AG08395 (cell line): ENCODE measurements at regions not wholly inside any gene's neighbourhood (a gene's known extent, or its start where the extent isn't known, plus 50 kb on each side); places are given as distances from the start of the nearest gene placed in this dataset.

Experiments
- DNase-seq: peaks from one replicate; pipeline ENCODE4 v3.0.0; 2012; ENCODE audit warnings: mixed read lengths, low spot score

DNA sequence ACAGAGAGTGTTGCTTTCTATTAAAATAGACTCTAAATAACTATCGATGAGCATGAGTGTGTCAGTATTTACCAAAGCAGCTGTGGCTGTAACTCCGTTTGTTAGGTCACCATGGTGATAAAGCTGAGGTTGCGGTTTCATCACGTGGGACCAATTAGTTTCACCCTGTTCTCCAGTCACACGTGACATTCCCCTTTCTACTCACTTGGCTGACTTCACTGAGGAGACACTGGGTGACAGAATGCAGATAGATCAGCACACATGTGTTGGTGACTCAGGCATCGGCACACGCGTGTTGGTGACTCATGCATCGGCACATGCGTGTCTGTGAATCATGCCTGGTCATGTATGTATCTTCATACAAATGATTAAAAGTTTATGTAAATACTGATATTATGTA lies 285.4 kb downstream of the THBS2 start:
- DNase-seq = peak; percentile 93

DNA sequence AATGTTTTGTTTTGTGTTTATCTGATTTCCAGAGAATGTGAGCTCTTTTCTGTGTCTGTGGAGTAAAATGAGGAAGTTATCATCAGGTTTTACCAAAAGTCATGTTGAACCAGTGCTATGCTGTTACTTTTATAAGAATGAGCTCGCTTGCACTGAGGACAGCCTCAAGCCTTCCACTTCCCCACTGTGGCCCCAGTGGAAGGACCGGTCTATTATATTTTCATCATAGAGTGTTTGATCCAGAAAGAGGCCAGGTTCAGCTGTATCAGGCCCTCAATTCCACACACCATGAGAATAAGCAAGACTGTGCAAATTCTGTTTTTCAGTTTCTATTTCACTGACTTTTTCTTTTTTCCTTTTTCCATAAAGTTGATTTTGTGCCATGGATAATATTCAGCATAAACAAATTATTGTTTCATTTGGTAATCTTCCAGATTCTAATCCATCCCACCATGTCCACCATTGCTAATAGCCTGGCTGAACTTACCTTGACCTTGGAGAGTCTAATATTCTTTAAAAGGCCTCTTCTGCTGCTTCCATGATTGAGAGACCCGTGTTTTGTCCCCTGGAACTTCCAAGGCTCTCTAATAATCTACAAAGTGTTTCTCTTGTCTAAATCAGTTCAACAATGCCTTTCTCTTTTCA lies 286.2 kb downstream of the THBS2 start:
- DNase-seq = no peak

DNA sequence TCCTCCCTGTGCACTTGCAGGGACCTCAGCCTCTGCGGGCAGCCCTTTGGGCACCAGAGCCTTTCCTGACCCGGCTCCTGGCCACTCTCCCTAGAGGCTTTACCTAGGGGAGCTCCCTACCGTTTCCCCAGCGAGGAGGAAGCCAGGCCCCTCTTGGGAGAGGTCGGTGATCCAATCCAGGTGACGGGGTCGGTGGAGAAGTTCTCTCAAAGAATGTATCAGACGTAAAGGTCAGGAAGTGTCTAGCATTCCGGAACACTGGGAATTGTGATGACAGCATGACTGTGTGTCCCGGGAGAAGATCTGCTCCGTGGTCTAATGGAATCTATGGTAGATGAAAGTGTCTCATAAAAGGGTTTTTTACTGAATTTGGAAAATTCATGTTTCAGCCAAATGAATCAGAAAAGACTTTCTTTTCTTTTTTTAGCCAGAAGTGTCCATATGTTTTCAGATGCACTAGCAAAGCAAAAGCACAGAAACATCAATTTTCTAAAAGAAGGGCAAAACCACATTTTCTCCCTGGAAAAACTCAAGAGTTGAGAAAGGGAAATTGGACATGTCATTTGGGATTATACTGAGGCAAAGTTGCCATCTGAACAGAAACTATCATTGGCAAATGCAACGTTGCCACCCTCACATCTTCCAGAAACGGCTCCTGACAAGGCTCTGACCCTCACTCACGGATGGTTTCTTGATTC lies 289.4 kb downstream of the THBS2 start:
- DNase-seq = peak; percentile 78

DNA sequence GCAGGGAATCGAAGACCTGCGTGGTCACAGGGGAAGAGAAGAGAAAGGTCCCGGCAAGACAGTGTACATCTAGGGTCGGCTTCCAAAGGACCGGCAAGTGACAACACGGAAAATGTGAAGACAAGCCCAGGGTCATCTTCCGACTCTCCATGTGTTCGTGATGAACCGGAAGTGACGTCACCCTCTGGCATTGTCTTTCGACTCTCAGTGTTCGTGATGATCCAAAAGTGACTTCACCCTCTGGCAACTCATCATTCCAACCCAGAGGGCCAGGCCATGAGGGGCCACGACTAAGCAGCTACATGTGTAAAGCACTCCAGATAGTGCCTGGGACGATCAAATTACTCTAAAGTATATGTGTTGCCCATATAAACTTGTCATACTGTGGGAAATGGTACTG lies 290.8 kb downstream of the THBS2 start:
- peak; percentile 45 for DNase-seq

DNA sequence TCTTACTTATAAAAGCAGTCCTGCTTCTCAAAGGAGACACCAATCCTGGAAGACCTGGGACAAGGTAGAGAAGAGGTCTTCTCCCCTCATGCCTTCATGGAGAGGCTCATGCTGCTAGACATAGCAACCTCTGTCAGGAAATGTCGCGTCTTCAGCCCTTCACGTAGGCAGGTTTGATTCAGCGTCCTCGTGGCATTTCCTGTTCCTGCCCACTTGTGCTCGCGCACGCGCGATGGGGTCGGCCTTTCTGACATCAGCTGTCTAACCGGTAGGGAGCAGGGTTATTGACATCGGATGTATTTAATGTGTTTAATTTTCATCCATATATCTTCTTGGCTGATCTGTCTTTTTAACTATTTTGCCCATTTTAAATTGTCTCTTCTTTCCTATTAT lies 292.4 kb downstream of the THBS2 start:
- DNase-seq = no peak

DNA sequence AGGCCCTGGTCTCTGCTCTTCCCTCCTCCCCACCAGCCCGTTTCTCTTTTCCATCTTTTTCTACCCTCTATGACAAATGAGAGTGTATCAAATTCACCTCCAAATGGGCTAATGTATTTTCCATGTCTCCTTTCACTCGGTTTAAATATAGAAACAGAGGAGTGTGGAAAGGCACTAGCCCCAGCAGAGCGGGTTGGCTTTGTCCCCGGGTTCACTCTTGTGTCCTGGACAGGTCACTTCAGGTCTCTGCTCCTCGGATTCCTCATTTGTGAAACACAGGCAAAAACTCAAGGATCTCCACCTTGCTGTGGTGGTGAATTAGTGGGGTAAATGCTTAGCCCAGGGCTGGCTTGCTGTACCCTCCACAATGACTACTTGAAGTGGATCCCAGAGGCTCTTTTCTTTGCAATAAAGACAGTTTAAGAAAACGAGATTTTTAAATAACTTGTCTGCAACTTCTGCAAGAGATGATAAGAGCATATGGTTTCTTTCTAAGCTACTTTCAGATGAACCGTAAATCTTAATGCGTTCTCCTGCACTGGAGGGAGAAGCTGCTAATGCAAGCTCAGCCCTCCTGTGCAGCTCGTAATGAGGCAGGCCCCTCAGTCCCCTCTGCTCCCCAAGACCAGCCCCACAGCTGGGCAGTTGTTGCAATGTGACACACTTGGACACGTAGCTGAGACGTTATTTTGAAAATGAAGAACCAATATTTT lies 292.9 kb downstream of the THBS2 start:
- no peak for DNase-seq

DNA sequence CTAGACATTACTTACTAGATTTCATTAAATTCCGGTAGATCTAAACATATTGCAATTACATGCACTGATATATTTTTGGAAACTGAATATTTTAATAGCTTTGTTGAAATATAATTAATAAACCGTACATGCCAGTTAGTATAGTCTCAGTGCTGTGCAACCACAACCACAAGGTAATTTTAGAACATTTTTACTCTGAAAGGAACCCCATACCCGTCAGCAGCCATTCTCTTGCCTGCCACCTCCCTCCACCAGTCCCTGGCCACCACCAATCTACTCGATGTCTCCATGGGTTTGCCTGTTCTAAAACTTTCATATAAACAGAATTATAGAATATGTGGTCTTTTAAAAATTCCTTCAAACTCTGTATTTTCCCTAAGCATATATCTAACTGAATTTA lies 293.9 kb downstream of the THBS2 start:
- DNase-seq = no peak

DNA sequence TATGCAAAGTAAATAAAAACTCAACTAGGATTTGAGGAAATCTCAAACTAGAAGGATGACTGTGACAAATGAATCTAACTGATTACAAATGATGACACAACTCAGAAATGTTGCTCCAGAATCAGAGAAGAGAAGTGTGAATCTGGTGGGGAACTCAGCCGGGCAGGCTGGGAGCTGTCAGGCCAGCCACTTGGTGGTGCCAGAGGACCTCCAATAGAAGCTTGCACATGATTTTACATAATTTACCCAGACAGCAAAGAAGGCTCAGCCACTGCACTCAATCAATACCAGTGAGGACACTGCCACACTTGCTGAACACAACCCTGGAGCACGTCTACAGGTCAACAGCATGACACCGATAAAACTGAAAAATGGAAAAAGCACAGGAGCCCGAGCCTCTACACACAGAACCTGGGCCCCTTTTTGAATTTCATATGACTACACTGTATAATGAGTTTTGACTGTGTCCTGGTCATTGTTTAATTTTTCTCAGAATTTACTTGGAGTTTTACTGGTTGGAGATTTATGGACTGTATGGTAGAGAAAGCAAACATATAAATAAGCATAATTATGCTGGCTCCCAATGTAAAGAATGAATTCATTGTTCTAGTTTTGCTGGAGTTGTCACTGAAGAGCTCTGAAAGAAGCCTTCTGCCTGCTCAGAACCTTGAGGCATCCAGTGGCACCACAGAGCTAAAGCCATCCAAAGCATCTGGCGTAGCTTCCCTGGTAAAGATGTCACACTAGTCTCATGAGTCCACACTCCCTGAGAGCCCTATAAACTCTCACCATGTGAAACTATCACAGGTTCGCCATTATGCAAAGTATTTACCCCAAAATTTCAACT lies 296.5 kb downstream of the THBS2 start:
- peak; percentile 90 for DNase-seq

DNA sequence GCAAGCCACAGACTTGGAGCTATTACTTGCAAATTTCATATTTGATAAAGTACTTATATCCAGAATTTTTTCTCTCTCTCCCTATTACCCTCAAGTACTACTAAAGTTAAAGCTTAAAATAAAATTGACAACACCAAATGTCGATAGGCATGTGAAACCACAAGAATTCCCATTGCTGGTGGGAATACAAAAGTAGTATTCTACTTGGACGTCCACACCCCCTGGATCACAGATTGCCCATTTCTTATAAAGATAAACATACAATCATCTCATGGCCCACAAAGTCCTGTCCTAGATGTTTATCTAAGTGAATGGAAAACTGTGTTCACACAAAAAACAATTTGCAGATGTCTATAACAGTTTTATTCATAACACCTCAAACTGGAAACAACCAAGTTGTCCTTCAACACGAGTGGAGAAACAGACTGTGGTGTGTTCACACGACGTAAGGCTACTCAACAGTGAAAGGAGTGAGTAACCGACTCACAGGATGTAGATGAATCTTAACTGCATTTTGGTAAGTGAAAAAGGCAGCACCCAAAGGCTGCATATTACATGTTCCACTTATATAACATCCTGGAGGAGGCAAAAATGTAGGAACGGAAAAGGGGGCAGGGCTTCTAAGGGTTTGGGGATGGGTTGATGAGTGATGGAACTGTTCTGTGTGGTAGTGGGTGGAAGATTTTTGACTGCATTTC lies 297.4 kb downstream of the THBS2 start:
- no peak for DNase-seq

DNA sequence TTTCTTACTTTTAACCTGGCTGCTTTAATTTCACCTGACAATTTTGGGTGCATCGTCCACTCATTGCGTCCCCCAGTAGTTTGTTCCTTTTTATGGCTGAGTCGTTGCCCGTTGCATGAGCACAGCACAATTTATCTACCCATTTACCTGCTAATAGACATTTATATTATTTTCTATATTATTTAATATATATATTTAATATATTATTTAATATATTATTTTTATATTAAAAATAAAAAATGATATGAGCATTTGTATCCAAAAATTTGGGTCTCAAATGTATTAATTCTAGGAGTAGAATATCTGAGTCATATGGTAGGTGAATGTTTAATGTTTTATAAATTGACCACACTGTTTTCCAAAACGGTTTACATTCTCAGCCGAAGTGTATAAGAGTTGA lies 300.2 kb downstream of the THBS2 start:
- DNase-seq = no peak

DNA sequence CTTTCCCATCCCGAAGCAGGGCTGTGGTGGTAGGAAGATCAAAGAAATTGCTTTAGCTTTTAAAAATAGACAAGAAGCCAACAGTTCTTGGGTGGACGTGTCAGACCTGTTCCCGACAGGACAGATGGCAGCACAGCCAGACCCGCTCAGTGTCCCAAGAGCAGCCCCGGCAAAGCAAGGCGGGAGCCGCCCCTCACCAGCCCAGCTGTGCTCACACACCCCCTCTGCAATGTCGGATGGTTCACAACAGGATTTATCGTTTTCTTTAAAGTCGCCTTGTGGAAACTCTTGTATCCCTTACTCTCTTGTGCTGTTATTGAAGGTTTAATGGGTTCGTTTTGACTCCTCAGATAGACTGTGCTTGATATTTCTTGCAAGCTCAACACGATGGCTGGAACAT lies 302.4 kb downstream of the THBS2 start:
- DNase-seq = no peak

DNA sequence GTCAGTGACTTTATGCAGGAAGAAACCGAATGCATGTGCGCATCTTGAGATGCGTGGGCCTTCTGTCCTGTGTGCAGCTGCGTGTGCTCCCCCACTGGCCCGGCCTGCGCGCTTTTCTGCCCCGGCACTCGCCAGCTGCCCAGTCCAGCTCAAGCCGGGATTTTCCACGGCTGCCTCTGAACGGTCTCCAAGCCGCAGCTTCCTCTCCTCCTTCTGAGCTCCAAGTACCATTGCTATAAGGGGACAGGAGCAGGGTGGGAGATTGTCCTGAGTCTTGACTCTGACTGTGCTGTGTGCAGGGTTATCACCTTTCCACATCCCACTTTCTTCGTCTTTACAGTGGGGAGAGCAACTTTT lies 302.8 kb downstream of the THBS2 start:
- peak; percentile 52 for DNase-seq

DNA sequence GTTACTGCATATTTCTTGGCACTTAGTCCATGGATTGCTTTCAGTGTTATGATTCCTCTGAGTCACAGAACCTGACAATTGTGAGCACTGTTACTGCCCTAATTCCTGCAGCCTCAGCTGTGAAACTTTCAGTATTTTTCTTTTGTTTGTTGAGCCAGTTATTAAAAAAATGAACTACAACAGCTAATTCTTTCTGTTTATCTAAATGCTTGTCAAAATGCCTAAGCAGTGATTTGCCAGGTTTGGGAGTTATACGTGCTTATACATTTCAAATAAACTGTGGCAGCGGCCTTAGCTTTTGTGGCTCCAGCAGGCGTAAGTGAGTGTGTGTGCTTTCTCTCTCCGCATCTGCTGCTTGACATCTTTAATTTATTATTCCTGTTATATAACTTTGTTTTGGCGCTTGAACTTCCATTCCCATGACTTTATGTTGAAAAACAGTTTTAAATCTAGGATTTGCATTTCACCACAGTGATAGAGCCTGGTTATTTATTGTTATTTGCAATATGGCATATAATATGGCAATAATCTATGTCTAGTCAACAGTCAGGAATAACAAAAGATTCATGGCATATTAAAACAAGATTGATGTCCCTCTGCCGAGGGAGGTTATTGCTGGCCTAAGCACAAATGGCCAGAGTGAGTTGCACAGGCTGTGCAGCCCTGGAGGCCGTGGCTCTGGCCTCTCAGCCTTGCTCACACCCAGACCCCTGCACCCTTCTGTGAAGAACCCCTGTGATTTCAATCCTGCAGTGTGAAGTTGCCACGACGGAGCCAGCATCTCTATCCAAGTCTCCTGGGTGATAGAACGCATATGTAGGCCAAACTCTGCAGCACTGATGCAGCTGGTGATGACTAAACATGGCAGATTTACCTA lies 303.4 kb downstream of the THBS2 start:
- DNase-seq = peak; percentile 62

DNA sequence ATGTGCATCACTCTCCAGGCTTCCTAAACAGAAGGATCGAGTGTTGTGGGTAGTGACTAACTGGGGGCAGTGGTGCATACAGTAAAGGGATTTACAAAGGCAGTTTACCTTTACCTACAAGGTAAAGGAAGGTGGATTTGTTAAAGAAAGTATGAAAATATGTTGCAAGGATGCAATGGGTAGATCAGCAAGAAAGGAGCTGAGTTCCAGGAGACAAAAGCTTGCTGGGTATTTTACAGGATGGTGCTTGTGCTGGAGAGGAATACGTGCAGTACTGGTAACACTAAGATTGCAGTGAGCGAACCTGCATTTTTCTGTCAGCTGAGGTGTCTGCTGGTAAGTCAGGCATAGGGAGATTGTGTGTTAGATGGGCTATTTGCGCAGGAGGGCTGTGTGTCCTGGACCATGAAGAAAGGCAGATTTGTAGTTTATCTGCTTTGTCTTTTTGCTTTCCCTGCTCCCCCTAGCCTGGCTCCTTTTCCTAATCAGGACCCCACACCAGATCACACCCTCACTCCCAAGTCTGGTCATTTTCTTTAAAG lies 304.6 kb downstream of the THBS2 start:
- DNase-seq = no peak

DNA sequence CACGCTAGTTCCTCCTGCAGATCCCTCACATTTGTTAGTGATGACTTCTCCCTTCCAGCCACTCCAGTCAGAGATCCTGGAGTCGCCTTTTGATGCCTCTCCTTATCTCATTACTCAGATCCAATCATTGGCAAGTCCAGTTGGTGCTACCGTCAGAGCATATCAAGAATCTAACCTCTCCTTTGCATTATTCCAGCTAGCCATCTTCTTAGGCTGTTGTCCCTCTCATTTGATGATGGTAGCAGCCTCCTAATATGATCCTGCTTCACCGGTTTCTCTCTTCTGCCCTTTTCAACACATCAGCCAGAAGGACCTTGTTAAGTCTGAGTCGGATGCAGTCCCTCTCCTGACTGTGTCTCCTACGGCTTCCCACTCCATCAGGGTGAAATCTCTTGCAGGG lies 305.6 kb downstream of the THBS2 start:
- no peak for DNase-seq

DNA sequence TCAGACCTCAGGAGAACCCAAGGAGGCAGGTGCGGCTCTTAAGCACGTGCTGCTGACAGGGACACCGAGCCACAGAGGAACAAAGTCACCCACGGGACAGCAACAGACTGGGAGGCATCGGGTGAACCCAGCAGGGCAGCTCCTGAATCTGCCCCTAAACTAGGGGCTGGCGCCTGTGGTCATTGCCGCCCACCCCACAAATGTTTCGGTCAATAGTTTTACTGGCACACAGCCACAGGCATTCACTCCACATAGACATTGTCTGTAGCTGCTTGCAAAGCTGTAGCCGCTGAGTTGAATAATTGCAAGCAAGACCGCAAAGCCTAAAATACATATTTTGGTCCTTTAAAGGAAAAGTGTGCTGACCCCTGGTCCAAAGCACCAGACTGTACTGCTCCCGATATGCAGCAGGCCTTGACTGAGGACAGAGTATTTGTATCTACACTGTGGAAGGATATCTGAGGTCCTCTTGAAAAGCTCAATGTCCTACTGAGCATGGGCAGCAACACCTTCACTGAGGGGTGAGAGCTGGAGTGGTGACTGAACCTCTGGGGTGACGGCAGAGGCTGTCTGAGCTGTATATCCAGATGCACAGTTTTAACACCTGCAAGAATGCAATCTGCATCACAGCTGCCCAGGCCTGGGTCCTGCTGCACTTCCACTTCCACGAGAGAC lies 310.3 kb downstream of the THBS2 start:
- DNase-seq = no peak

DNA sequence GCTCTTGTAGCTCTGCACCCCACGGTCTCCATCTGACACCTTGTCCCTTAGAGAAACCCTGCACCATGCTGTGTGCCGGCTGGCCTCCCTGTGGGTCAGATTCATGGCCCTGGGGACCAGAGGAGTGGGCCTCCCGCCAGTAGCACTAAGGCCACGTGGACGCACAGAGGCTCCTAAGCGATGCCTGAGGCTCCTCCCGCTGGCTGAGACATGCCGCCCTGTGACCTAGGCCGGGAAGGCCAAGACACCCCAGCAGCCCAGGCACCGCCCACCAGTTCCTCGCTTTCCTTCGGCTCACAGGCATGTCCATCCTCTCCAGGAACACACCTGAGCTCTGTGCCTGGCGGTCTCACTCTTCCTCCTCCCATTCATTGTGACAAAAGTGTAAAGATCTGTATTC lies 311.0 kb downstream of the THBS2 start:
- DNase-seq = no peak

DNA sequence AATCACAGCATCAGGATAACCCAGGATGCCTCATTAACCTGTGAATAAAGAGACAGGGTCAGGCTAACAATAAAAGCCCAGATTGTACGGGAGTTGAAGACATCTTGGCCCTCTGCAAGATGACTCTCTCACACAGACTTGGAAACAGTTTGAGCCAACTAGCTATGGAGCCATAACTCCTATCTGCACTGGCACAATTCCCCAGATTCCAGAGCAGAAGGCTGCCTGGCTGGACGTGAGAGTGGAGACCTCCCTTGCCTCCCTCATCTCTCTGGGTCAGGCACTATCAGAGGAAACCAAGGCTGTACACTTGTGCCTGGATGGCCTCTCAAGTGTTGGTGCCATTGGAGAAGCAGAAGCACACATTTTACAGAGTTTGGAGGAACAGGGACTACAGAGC lies 312.6 kb downstream of the THBS2 start:
- DNase-seq = no peak

DNA sequence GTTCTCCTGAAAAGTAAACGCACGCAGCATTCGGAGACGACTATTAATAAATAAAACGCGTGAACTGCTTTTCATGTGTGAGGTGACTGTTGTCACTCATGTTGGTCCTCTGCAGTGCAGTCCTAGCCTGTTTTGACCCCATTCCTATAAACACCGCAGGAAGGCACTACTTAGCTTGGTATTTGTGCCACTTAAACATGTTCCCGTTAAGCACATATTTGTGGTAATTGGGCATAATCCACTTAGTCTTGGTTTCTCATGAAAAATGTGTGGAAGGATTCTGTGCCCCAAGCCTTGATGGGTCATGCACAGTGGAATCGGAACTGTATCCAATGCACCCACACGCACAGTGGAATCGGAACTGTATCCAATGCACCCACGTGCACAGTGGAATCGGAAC lies 313.9 kb downstream of the THBS2 start:
- DNase-seq = no peak

DNA sequence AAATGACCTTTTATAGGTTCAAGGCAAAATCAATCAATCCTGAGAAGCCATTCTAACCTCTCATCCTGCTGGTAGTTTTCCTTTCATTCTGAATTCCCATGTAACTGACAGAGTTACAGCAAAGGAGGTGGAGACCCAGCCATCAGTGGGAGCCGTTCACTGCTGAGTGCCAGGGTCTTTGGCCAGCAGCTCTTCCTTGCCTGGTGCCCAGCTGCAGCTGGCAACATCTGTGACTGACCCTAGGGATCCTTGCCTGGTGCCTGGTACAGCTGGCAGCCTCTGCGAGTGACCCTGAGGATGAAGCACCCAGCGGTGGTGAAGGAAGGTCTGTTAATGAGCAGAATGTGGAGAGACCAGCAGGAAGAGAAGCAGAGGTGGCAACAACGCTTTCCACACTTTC lies 314.6 kb downstream of the THBS2 start:
- no peak for DNase-seq
